Brain pericyte (primary cell): ENCODE measurements at regions not wholly inside any gene's neighbourhood (a gene's known extent, or its start where the extent isn't known, plus 50 kb on each side); places are given as distances from the start of the nearest gene placed in this dataset.
"Not testable (repeated sequence)": the region's sequence is repeated elsewhere in the genome, so short reads cannot be mapped to it uniquely, and the experiment has no call there.

Source experiments
- DNase-seq: peaks from one replicate; pipeline ENCODE4 v3.0.0-alpha.2; 2012; ENCODE audit warnings: low read depth, low spot score

DNA sequence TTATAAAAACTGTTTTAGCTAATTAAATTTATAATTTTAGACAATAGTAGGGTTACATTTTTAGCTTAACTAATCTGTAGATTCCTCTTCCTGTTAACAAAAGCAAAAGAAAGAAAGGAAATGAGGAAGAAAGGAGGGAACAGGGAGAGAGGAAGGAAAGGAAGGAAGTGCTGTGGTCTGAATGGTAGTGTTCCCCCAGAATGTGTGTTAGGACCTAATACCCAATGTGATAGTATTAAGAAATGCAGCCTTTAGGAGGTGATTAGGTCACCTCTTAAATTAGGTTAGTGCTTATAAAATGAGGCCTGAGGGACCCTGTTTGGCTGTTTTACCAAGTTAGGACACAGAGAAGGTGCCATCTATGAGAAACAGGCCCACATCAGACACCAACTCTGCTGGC, 136.9 kb upstream of the SAMSN1 start:
- DNase-seq, result no peak

DNA sequence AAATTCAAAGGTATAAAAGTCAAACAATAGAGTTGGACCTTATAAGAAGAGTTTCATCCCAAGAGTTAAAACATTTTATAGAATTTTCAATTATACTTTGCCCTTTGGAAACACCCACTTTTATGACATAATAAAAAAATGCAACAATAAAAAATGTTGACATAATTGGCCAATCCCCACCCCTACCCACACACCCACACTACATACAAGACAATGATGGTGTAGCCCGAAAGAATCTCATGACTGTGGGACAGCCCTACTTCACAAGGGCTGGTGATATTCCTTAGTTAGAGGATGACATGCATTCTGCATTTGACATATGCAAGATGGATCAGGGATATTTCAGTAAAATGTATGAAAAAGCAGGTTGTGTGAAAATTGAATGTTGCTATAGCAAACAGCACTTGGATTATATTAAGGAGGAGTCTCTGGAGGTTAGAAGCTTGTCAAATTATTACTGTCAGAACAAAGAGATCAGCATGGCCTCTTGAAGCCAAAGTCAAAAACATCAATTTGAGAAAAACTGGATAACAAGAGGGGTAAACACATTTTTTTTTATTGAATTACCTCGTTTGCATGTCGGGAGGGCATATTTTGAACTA, 133.0 kb upstream of the SAMSN1 start:
- no peak for DNase-seq

DNA sequence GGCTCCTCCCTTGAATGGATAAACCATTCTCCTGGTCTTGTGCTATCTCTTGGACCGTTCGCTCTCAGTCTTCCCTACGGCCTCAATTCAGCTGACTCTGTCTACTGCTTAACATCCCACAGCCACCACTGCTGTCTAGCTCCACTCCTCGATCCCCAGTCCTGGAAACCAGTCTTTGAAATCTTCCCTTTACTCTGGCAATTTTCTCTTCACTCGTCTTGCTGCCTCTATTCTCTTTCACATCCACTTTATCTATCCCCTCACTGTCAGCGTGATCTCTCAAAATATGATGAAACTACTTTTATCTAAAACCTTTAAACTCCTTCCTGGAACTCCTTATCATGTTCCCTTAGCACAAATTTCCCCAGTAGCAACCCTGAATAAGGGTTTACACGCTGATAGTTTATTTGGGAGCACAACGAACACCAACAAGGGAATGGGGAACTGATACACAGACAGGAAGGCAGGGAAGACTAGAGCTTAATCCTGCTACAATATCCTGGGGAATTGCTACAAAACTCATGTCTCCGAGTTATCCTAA, 131.6 kb upstream of the SAMSN1 start:
- DNase-seq, result no peak

DNA sequence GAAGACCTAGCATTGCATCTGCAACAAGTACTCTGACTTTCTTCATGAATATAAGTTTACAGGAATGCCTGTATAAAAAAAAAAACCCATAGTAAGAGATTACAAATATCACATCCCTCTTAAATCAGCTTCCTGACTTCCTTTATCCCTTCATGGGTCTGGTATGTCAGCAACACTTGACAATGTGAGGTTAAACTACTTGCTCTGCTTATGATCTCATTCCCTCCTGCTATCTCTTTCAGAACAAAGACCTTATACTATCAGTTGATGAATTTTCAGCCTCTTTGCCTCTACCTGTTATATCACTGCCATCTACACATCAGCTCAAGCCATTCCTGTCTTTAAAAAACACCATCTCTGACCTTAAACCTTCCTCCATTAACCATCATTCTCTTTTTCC, 130.9 kb upstream of the SAMSN1 start:
- no peak for DNase-seq

DNA sequence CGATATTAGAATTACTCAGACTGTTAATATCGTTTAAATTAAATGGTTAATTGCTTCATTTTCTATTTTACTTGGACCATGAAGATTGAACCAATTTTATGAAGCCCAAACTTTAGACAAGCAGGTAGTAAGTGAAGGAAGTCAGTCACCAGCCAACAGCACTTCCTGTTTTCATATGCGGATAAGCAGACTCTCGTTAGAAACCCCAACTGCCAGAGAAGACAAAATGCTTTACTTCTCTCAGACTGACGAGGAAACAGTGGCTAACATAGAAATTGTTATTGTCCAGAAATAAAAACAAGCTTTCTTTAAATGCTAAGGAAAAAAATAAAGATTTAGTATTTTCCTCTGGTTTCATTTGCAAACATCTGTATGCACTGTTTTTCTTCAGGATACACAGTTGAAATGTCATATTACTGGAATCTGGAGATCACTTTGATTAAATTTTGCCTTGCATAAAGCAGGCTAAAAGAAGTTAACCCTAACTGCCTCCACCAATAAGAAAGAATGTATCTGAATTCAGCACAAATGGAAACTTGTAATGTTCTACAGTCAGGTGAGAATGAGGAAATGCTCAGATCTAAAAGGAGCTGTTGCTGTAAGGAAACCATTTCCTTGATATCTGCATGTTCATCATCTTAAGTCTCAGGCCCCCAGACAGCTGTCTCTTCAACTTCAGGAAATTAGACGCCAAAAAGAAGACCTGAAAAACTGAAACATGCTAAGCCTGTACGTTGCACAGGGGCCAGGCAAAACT, 129.8 kb upstream of the SAMSN1 start:
- DNase-seq, result no peak

DNA sequence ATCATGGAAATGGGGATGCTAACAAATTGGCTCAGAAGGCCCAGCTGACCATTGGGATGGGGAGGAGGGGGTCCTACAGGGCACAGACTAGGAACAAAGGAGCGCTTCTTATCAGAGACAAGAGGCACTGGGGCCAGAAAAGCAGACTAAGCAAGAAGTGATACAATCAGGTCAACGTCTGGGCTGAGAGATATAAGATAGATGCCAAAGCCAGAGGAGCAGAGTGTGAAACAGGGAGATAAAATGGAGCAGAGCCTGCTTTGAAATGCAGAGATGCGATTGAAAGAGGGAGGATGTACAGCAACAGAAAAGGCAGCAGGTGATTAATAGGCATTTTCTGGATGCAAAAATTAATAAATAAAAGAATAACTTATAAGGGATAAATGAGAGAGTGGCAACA, 127.5 kb upstream of the SAMSN1 start:
- no peak for DNase-seq

DNA sequence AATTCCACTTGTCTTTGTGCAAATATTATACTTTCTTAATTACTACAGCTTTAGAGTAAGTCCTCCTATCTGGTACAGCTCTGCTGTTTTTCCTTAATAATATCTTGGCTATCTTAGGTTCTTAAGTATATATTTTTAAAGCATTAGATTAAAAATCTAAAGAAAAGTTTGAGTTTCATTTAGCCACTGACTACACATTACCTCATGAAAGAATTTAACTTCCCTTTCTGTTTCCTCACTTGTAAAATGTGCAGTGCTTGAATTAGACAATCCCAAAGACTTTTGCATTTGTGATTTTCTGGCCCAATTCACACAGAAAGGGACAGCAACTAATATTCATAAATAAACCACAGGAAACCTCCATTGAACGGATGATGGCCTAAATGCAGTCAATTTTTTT, 126.4 kb upstream of the SAMSN1 start:
- no peak for DNase-seq

DNA sequence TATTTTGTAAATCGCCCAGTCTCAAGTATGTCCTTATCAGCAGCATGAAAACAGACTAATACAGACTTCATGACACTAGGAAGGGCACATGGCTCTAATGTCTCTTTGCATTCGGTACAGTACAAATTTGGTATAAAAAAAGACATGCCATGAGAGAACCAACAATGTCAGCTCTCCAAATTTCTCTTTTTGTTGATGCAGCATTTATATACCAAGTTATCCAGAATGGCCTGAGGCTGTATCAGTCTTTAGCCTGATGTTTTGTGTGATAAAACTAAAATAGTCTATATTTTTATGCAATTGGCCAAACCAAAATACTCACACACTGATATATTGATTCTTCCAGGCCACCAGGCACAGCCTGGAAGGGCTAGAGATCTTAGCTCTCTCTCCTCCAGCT, 124.3 kb upstream of the SAMSN1 start:
- DNase-seq, result no peak

DNA sequence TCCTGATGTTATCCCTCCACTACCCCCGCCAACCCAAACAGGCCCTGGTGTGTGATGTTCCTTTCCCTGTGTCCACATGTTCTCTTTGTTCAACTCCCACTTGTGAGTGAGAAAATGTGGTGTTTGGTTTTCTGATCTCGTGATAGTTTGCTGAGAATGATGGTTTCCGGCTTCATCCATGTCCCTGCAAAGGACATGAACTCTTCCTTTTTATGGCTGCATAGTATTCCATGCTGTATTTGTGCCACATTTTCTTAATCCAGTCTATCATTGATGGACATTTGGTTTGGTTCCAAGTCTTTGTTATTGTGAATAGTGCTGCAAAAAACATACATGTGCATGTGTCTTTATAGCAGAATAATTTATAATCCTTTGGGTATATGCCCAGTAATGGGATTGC, 123.0 kb upstream of the SAMSN1 start:
- not testable (repeated sequence) for DNase-seq

DNA sequence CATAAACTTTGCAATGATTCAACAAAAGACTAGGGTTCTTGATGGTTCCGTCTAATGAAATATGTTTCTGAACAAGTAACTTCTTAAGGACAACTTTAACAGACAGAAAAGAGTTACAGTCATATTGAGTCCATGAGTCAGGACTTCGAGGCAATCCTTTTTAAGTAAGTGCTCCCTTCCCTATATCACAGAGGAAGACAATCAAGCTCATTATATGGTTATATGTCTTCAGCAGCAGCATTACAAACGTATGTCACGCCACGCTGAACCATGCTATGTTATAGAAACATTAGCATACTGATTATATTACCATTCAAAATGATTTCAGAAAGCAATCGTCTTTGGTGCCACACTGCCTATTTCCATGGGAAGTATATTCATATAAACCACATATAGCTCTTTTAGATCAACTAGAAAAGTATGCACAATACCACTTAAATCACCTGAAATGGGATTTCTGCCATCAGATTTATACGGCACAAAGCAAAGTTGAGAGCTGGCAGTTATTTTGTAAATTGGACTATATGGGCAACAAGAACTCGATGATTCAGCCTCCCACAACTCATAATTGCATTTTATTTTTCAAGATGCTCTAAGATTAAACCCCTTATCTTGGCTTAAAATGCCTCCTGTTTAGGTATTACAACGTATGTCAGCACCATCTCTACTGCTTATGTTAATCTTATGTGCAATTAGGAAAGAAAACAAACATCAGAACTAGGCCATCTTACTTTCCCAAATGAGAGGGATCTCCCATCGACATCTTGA, 111.3 kb upstream of the SAMSN1 start:
- DNase-seq, result no peak

DNA sequence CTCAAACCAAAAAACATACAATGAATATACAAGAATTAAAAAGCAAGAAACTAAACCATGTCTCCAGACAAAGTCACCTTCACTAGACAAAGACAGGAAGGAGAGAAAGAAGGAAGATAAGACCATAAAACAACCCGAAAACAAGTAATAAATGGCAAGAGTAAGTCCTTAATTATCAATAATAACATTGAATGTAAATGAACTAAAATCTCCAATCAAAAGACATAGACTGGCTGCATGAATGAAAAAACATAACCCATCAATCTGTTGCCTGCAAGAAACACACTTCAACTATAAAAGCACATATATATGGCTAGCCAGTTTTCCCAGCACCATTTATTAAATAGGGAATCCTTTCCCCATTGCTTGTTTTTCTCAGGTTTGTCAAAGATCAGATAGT, 100.8 kb upstream of the SAMSN1 start:
- DNase-seq, result no peak

DNA sequence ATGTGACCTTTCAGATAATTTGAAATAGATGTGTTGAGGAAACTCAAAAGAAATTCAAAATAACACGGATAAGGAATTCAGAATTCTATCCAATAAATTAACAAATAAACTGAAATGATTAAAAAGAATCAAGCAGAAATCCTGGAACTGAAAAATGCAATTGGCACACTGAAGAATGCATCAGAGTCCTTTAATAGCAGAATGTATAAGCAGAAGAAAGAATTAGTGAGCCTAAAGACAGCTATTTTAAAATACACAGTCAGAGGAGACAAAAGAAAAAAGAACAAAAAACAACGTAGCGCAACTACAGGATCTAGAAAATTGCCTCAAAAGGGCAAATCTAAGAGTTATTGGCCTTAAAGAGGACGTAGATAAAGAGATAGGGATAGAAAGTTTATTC, 99.6 kb upstream of the SAMSN1 start:
- DNase-seq, result no peak

DNA sequence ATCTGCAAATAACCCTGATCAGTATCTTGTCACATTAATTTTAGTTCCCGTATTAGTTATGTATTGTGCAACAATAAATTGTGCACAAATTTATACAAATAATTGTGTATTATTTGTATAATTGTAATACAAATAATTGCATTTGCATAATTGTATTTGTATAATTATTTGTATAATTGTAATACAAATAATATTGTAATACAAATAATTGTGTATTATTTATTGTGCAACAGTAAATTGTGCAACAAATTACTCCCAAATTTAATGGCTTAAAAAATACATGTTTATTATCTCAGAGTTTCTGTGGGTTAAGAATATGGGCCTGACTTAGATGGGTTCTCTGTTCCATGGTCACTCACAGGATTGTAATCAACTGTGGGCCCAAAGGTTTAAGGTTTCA, 86.2 kb upstream of the SAMSN1 start:
- DNase-seq, result no peak

DNA sequence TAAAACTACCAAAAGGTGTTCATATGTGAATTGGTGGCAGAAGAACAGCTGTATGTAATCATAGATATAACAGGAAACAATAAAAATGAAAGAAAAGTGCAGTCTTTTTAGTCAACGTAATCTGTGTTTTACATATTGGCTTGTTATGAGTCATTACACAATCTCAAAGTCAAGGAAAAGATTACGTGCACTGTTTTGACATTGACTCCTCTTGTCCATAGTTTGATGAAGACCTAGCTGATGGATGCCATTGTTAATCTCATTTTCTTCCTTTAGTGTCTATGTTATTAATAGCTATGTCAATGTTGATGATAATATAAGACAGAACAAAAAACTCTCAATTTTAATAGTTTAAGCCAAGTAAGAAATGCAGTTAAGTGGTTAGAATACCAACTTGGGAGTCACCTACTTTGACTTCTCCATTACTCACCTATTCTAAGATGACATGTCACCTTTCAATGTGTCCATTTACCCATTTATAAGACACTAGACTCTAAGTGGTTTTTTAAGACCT, 84.5 kb upstream of the SAMSN1 start:
- DNase-seq, result no peak

DNA sequence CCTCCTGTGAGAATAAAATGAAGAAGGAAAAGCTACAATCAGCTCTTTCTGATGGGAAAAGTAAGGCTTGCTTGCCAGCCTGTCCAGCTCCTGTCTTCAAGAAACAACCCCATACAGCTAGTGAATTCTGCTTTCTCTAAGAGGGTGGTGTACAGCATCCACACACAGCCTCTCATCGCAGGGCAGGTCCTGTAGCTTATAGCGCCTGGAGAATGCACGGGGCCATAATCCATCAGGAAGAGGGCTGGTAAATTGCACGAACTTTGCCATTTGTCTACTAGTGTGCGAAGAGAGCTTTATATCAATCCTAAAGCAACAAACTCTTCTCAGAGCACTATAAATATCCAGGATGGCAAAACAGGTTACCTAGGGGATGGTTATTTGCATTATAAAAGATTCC, 83.3 kb upstream of the SAMSN1 start:
- DNase-seq, result no peak

DNA sequence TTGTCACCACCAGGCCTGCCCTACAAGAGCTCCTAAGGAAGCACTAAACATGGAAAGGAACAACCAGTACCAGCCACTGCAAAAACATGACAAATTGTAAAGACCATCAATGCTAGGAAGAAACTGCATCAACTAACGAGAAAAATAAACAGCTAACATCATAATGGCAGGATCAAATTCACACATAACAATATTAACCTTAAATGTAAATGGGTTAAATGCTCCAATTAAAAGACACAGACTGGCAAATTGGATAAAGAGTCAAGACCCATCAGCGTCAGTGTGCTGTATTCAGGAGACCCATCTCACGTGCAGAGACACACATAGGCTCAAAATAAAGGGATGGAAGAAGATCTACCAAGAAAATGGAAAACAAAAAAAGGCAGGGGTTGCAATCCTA, 77.0 kb upstream of the SAMSN1 start:
- DNase-seq, result not testable (repeated sequence)

DNA sequence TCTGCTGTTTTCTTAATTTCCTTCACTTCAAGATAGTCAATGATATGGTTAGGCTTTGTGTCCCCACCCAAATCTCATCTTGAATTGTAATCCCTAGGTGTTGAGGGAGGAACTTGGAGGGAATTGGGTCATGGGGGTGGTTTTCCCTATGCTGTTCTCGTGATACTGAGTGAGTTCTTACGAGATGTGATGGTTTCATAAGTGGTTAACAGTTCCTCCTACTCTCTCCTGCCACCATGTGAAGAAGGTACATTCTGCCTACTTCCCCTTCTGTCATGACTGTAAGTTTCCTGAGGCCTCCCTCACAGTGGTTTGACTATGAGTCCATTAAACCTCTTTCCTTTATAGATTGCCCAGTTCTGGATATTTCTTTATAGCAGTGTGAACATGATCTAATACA, 74.0 kb upstream of the SAMSN1 start:
- DNase-seq, result no peak

DNA sequence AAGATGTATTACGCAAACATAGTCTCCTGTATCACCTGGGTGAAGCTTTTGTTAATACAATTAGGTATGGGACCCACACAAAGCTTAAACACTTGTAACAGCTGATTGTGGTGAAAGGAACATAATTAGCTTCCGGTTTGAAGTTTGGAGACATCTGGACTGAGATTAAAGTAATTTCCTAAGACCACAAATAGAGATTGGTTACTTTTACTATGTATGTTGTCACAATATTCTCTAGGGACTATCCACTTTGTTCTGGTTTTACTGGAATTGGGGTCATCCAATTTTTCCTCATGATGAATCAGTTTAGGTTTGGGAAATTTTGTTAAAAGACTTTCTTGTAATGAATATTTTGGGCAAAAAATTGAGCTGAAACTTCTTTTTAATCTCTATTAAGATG, 71.8 kb upstream of the SAMSN1 start:
- DNase-seq, result no peak

DNA sequence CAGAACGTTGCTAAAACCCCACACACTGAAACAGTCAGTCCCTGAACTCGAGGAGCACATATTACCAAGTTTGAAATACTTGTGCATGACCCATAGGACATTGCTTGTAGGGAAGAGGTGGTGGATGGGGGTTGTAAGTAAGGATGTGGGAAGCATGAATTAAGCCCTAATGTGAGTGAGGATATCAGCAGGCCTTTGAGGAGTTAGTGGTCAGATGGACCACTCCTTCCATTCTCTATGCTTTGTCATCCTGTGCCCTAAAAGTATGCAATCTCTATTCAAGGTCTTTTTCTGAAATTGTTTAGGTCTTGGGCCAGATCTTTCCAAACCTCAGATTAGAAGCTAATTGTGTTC, 70.9 kb upstream of the SAMSN1 start:
- DNase-seq, result no peak

DNA sequence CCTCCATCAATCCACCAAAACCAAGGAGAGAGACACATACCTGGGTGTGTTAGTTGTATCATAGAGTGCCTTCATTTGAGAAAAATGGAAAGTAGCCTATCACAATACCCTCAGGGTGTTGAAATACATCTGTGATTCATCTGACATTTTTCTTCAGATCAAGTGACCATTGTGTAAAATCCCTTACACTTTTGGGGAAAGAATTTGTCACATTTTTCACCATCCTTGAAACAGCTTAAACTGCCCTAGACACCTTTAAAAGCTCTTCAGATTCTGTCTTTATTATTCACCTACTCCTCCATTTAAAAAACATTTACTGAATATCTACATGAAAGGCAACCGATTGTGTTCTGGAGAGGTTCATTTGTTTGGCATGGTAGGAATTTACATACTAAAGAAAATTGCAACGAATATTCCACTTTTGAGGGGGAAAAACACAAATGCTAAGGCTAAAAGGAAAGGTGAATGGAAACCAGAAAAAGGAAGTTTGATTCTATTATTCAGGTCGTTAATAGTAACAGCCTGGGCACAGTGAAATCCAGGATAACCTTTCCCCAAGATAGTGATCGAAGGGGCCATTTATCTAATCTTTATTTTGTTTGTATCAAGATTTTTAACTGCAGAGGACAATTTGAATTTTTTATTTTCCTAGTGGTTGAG, 70.4 kb upstream of the SAMSN1 start:
- no peak for DNase-seq

DNA sequence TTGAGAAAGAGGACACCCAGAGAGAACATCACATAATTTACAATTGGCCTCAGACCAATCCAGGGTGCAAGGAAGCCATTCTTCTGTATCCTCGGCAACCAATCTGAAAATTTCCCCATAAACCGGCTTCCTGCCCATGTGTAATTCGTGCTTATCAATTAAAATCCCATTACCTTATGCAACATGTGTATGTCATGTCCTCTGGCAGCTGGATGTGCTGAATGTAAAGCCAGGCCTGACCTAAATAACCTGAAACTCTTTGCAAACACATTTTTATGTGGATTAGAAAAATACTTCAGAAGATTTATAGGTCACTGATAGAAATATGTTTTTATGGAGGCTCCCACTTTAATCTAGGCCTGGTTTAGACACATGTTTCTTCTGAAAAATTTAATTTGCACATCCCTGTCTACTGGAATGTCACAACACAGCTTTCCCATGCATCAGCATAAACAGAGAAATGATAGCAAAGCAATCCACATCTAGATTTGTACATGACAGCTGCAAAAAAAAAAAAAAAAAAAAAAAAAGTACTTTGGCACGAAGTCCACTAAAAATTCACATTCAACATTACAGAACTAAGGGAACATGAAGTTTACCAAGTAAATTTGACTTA, 69.4 kb upstream of the SAMSN1 start:
- no peak for DNase-seq

DNA sequence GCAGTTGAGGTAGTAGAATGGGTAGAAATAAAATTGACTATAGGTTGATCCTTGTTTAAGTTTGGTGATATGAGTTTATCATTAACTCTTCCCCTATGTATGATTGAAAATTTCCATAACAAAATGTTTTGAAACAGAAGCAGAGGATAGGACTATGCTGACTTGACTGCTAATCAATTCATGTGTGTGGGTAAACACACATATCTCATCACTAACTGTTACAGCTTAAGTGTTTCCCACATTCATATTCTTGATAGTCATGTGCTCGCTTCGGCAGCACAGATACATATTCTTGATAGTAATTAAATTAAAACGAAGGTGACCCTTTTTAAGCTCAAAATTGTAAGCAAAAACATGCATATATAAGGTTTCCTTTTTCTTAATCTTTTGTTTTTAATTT, 68.2 kb upstream of the SAMSN1 start:
- DNase-seq, result no peak
